HG03575 (cell line): ENCODE measurements at regions not wholly inside any gene's neighbourhood (a gene's known extent, or its start where the extent isn't known, plus 50 kb on each side); places are given as distances from the start of the nearest gene placed in this dataset.

Source experiments
- ATAC-seq: cut with Tn5 transposase; IDR thresholded peaks from one replicate; pipeline ENCODE4 v1.9.1; 2021; ENCODE audit not compliant: unreplicated experiment, insufficient number of reproducible peaks, low FRiP score; ENCODE audit errors: extremely low read depth

GRCh38 chr11:97143463-97143862, 753.6 kb downstream of the JRKL start:
- ATAC-seq, result no peak

- no peak for ATAC-seq
Observed at GRCh38 chr11:97149741-97150140, 759.9 kb downstream of the JRKL start.

- ATAC-seq, result no peak
Observed at GRCh38 chr11:97157221-97157740, 767.5 kb downstream of the JRKL start.

GRCh38 chr11:97158243-97158642, 768.4 kb downstream of the JRKL start:
- no peak for ATAC-seq

- ATAC-seq, result no peak
Observed at GRCh38 chr11:97163631-97164191, 773.9 kb downstream of the JRKL start.

- ATAC-seq, result no peak
Observed at GRCh38 chr11:97201743-97202612, 812.2 kb downstream of the JRKL start.

GRCh38 chr11:97202613-97203292, 812.9 kb downstream of the JRKL start:
- ATAC-seq, result no peak

GRCh38 chr11:97218011-97218410, 828.2 kb downstream of the JRKL start:
- no peak for ATAC-seq

- no peak for ATAC-seq
Observed at GRCh38 chr11:97223647-97224046, 833.8 kb downstream of the JRKL start.

GRCh38 chr11:97224396-97224795, 834.6 kb downstream of the JRKL start:
- ATAC-seq, result no peak

GRCh38 chr11:97225794-97226193, 836.0 kb downstream of the JRKL start:
- ATAC-seq, result no peak

- ATAC-seq, result no peak
Observed at GRCh38 chr11:97229936-97230335, 840.1 kb downstream of the JRKL start.

- no peak for ATAC-seq
Observed at GRCh38 chr11:97231231-97231630, 841.4 kb downstream of the JRKL start.

- no peak for ATAC-seq
Observed at GRCh38 chr11:97234016-97234415, 844.2 kb downstream of the JRKL start.

GRCh38 chr11:97237151-97237550, 847.3 kb downstream of the JRKL start:
- ATAC-seq, result no peak

- ATAC-seq, result no peak
Observed at GRCh38 chr11:97247601-97248000, 857.8 kb downstream of the JRKL start.

GRCh38 chr11:97254790-97255189, 865.0 kb downstream of the JRKL start:
- no peak for ATAC-seq

- ATAC-seq, result no peak
Observed at GRCh38 chr11:97259434-97259833, 869.6 kb downstream of the JRKL start.

- no peak for ATAC-seq
Observed at GRCh38 chr11:97259884-97260283, 870.1 kb downstream of the JRKL start.
